OCI-LY1 (cell line): ENCODE measurements at regions not wholly inside any gene's neighbourhood (a gene's known extent, or its start where the extent isn't known, plus 50 kb on each side); places are given as distances from the start of the nearest gene placed in this dataset.

ENCODE experiments used
- EZH2 ChIP-seq: fragments of 200-600 bp; sonication (generic), shearing (Covaris generic); IDR thresholded peaks from 2 replicates; pipeline ENCODE4 v1.8.0; 2017; ENCODE audit warnings: borderline replicate concordance, mixed run types, mild to moderate bottlenecking, antibody characterized with exemption, low read length, moderate library complexity, mixed read lengths
- TF ChIP-seq, protein P1 (sequence below): fragments of 200-600 bp; sonication (generic), shearing (Covaris generic); IDR thresholded peaks from 2 replicates; pipeline ENCODE4 v1.5.1; 2017; ENCODE audit warnings: mild to moderate bottlenecking, antibody characterized with exemption, low read length, moderate library complexity, mixed read lengths

DNA sequence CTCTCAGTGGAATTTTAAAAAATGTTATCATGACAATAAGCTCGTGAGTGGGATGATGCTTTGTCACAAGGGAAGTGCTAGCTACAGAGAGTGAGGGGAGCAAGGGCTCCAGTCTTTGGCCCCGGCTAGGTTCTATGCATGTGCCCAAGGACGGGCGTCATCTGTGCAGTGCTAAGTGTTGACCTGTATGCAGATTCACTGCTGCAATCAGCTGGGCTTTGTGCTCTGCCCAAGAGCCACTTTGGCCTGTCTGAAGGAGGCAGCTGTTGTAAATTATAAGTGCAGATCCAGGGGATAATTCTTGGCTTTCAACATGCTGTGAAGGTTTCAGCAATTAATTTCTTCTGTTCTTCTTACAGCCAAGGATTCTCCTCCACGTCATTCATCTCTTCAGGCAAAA lies 268.6 kb downstream of the PSAT1 start:
- TF ChIP-seq, protein P1, sequence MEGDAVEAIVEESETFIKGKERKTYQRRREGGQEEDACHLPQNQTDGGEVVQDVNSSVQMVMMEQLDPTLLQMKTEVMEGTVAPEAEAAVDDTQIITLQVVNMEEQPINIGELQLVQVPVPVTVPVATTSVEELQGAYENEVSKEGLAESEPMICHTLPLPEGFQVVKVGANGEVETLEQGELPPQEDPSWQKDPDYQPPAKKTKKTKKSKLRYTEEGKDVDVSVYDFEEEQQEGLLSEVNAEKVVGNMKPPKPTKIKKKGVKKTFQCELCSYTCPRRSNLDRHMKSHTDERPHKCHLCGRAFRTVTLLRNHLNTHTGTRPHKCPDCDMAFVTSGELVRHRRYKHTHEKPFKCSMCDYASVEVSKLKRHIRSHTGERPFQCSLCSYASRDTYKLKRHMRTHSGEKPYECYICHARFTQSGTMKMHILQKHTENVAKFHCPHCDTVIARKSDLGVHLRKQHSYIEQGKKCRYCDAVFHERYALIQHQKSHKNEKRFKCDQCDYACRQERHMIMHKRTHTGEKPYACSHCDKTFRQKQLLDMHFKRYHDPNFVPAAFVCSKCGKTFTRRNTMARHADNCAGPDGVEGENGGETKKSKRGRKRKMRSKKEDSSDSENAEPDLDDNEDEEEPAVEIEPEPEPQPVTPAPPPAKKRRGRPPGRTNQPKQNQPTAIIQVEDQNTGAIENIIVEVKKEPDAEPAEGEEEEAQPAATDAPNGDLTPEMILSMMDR: no peak
- TF ChIP-seq EZH2: no peak
